Stimulated activated CD8-positive, alpha-beta memory T cell treated with anti-CD3 and anti-CD28 coated beads, Interleukin-7, amount 100 ng/mL, for 48 hours (primary cell): ENCODE measurements at regions not wholly inside any gene's neighbourhood (a gene's known extent, or its start where the extent isn't known, plus 50 kb on each side); places are given as distances from the start of the nearest gene placed in this dataset.

Experiments
- DNase-seq, 2 donors: peaks; one replicate each; pipeline ENCODE4 v3.0.0-alpha.2; 2020; ENCODE audit warnings: low read depth in 1 of 2; ENCODE audit errors: extremely low read depth in 1 of 2

- DNase-seq = no peak
Observed at GRCh38 chr11:45597097-45597496, 68.3 kb downstream of the CHST1 start.

- DNase-seq = no peak
Observed at GRCh38 chr11:45596571-45596970, 68.9 kb downstream of the CHST1 start.

DNA sequence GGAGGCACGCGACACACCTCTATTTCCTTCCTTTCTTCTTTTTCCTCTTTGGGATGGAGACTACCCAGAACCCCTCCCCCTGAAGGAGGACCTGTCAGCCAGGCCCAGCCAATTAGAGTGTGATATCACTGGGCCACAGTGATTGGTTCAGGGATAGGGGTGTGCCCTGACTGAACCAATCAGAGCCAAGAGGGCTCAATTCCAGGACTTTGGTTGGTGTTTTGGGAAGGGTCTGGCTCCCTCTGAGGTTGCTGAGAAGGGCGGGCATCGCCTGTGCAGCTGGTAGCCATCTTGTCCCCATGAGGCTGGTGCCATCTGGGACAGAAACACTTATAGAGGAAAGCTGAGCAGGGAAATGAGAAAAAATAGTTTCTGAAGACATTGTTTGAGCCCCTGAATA, 71.4 kb downstream of the CHST1 start:
- DNase-seq = no peak

DNA sequence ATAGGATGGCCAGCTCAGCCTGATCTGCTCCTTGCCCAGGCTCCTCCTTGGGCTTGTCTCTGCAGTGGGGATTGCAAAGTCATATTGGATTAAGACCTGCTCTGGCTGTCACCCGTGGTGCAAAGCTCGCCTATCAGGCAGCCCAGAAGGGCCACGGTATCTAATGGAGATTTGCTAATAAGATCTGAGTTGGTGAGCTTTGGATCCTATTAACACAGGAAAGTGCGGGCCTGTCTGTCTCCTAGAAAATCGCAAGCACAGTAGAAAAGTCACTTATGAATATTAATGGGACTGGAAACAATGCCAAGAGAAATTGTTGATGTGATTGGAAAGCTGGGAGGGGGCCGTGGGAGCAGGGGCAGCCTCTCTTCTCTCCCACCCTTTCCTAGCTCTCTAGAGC, 72.8 kb downstream of the CHST1 start:
- no peak for DNase-seq

DNA sequence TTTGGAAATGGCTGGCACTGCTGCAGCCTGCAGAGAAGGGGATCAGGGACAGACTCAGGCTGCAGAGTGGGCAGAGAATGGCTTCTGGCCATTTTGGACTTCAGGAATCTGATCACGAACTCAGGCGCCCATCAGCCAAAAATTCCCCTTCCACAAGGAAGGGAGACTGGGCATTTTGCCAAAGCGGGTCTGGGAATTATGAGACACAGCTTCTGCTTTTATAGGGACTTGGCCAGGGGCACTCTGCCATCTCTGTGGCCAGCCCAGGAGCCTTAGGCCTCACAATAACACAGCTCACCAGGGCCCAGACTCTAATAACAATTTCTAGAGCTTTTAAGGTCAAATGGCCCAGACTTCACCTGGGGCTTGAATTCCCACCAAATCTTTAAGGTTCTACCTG, 74.7 kb downstream of the CHST1 start:
- no peak for DNase-seq

DNA sequence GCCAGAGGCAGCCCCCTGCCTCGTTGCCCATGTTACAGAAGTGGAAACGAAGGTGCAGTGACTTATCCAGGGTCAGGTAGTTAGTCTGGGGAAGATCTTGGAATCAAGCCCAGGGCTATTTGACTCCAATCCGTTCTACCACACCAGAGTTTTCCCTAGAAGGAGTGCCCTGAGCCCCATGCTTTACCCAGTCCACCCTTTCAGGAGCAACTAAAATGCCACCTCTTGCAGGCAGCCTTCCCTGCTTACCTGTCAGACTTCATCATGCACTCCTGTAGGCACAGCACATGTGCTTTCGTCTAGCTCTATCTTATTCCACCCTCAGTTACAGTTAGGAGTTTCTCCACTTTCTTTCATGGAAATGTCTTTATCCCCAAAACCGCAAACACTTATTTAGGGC, 80.2 kb downstream of the CHST1 start:
- DNase-seq = no peak

DNA sequence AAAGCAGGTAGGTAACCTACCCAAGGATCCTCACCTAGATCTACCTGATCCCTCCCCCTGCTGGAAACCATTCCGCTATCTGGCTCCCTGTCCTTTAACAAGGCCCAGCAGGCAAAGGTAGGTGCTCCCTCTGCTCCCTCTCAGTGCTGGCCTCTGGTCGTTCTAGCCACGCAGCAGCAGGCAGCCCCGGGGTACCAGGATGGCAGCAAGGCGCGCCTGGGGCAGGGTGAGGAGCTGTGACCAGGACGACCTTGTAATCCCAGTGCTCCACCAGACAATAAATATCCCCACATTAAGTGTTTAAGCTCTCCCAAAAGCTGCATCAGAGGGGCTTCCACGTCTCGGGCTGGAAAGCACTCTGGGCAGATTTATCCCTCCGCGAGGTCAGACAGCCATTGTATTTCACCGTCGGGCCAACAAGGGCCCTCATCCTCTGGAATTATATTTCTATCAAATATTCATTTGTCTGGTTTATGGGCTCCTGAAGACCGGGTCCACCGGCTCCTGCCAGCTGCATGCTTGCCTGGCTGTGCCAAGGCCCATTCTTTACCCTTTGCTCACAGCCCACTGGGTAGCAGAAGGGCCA, 81.3 kb downstream of the CHST1 start:
- DNase-seq = no peak

DNA sequence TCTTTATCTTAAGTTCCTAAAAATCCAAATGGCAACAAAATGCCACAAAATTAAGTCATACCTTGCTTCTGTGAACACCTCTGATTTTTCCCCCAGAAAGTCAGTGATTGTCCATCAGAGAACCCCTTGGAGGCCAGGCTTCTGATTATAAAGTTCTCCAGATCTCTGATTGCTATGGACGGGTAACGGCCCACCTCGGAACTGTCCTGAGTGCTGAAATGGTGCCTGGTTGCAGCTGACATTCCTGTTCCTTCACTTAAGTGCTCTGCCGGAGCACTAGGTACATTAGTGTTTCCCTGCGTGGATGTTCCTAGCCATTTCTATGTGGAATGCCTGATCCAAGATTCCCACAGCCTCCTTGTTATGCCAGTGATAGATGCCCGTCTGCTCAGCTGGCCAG, 85.0 kb downstream of the CHST1 start:
- no peak for DNase-seq

DNA sequence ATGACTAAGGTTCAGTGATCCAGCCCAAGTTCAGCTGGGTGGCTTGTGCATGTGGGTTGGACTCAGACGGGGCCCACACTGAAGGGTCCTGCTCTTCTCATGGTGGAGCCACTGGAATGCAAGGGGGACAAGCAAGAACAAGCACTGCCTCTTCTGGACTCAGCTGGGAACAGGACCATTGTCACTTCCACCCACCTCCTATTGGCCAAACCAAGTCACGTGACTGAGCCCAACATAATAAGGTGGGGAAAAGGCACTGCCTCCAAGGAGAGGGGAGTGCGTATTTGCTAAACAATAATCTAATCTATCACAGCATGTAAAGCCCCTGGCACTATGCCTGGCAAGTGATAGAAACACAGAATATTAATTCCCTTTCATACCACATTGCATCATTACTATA, 87.1 kb downstream of the CHST1 start:
- no peak for DNase-seq

- DNase-seq = no peak
Observed at GRCh38 chr11:45577752-45578151, 87.7 kb downstream of the CHST1 start.

DNA sequence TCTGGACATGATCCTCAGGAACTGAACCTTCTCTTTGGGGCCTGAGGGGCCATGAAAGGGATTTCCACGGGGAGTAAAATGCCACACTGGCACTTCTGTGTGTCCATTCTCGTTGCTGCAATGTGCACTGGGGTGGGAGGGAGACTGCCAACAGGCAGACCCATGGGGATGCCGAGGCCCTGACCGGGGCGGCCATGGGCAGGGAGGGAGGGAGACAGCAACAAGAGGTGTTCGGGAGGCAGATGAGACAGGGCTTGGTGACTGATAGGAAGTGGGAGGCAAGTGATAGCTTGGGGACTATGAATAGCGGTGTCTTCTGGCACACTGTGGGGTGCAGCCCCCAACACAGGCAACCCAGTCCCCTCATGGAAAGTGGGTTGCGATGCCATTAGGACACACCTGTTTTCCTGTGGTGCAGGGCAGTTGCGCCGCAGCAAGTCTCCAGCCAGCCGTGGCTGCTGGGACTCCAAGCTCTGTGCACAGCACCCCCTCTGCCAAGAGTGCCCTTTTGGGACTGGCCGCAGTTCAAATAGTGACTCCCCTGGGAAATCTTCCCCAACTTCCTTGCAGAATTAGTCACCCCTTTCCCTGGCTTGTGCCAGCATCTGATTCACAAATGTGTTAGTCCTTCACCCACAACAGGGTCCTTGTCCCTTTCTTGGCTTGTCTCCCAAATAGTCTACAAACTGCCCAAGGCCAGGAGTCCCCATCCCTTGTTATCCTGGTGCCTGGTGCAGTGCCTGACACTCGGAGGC, 88.8 kb downstream of the CHST1 start:
- DNase-seq = no peak

DNA sequence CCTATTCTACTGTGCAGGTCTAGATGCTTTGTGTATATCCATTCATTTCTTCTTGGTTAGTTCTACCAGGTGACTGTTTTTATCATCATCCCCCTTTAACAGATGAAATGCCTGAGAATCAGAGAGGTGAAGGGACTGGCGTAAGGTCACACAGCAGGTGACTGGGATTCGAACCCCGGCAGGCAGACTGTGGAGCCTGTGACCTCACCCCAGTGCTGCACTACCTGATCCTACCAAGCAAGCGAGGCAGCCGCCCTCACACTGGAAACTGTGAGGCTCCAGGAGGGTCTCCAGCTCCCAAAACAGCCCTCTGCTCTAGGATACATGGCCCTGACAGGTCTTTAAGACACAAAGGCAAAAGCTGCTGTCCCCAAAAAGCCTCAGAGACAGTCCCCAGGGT, 91.7 kb downstream of the CHST1 start:
- no peak for DNase-seq

DNA sequence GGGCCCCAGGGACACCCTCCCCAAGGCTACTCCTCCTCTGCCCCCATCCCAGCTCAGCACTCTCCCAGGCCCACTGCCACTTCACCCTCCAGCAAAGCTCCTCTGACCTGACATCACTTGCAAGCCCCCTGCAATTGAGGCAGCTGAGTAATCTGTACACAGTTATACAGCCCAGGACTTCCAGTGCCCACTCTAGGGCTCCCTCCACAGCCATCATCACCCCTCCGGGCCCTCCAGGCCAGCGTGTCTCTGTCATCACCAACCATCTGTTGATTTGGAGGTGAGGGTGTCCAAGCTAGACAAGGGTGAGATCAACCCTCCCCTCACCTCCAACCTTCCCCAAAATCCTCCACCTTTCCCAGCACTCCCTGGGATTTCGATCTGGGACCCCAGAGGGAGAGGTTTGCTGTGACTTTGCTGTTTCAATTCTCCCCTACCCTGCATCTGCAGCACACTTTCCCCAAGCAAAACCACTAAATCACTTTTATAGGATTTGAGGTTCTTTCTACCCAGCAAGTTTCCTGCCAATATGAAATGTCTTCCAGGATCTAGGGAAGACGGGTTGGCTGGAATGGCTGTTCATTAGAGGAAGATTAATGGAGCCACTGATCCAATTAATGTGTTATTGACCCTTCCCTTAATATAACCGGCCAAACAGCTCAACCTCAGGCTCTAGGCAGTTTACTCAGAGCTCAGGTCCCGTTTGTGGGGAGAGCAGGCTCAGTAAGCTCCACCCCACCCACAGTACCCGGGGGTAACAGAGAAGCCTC, 92.9 kb downstream of the CHST1 start:
- no peak for DNase-seq

DNA sequence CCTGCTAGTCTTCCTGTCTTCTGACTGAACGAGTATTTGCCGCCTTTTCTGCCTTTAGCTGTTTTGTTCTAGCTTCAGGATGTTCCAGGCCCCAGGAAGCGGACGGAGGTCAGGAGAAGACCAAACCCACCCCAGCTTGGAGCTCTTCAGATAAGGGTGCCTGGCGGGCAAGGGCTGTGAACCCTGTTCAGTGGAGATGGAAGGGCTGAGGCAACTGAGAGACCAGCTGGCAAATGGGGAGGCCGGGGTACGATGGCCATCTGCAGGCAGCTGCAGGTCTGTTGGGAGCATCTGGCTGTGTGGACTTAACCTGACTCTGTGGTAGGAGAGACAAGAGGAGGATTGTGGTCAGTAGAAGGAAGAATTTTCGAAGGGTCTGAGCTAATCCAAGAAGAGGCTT, 95.6 kb downstream of the CHST1 start:
- no peak for DNase-seq

- no peak for DNase-seq
Observed at GRCh38 chr11:45568049-45568448, 97.4 kb downstream of the CHST1 start.

- DNase-seq = no peak
Observed at GRCh38 chr11:45565446-45565988, 99.9 kb downstream of the CHST1 start.

GRCh38 chr11:45563810-45564209, 101.6 kb downstream of the CHST1 start:
- DNase-seq = no peak

GRCh38 chr11:45563171-45563570, 102.3 kb downstream of the CHST1 start:
- no peak for DNase-seq

DNA sequence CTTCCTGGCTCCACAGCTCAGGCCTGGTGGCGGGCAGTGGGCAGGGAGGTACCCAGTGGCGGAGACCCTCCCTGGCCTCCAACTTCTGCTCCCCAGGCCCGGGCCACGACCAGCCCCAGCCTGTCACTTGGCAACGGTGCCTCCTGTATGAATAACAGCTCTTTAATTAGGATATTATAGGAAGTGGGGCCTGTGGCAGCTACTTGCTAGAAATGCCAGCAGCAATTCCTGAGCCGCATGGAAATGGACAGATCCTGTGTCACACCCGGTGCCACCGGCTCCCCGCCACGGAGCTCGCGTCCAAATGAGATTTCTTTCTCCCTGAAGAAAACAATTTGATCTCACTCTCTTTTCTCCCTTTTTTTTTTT, 104.5 kb downstream of the CHST1 start:
- no peak for DNase-seq

DNA sequence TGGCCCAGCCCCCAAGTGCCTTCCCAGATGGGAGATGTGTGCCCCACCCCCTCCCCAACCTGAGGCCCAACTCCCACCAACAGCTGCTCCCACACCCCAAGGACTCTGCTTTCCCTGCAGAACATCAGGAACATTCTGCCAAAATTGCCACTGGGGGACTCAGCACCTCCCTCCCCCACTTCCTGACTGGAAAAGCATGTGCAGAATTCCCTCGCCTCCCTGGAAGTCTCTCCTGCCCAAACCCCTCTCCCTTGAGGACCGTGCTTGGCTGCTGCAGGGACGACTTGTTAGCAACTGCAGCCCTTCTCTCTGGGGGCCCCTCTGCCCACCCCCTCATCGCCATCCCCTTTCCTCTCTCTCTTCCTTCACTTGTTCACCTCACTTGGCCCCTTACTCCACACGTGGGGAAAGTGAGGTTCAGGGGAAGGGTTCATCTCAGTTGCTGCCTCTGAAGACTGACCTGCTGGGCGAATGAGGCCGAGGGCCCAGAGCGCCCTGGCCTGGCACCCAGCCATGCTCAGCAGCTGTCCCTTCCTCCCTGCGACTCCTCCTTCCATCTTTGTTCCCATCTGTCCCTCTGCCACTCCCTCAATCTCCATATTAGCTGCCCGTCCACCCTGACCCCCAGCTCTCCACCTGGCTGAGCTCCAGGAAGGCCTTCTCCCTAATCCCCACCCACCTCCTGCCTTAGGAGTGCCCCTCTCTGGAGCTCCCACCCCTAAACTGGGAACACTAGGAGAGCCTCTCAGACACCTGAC, 105.1 kb downstream of the CHST1 start:
- no peak for DNase-seq
